ENCODE measurements at regions not wholly inside any gene's neighbourhood (a gene's known extent, or its start where the extent isn't known, plus 50 kb on each side); places are given as distances from the start of the nearest gene placed in this dataset.
A peak's percentile ranks its signal among the peaks of the same experiment; 100 is the strongest.

GRCh38 chr1:192418552-192419285, 101.9 kb downstream of the RGS21 start:
- no peak overlapping the region for H3K27ac Mint-ChIP-seq
- no peaks in the 10 kb centered on the region for H3K4me1 Mint-ChIP-seq
- Histone ChIP-seq H3K27ac (no peak overlapping the region), H3K27me3 (no peaks in the 10 kb centered on the region), H4K20me1 (ENCODE audit: low read depth) (no peaks in the 10 kb centered on the region), H3F3A (ENCODE audit: low read depth) (no peaks in the 10 kb centered on the region), H3K36me3 (no peaks in the 10 kb centered on the region), H3K4me1 (no peaks in the 10 kb centered on the region), H3K4me3 (no peak overlapping the region), H3K79me2 (ENCODE audit: low read depth) (no peaks in the 10 kb centered on the region), H3K4me2 (no peak overlapping the region), H3K9me3 (ENCODE audit: low read depth) (no peaks in the 10 kb centered on the region), H2AFZ (replicated peaks) (peak overlapping the region; percentile 26), H3K9ac (no peak overlapping the region)
- no peak for TF ChIP-seq EZH2 (IDR thresholded peaks at IDR 0.05)
- TF ChIP-seq EZH2phosphoT487 (IDR thresholded peaks at IDR 0.05), result no peak
- TF ChIP-seq CTCF (IDR thresholded peaks at IDR 0.05), result no peak
- DNase-seq (ENCODE audit: low spot score), result no peak
- H3K4me3 Mint-ChIP-seq, result no peak overlapping the region
- no peaks in the 10 kb centered on the region for H3K9me3 Mint-ChIP-seq
- H3K36me3 Mint-ChIP-seq, result no peaks in the 10 kb centered on the region
- H3K27me3 Mint-ChIP-seq (ENCODE audit: insufficient read depth, low read depth), result no peaks in the 10 kb centered on the region

GRCh38 chr1:192430644-192431043, 113.9 kb downstream of the RGS21 start:
- Mint-ChIP-seq H3K4me3 (no peak overlapping the region), H3K27ac (no peak overlapping the region), H3K9me3 (peaks cover 37% of the 10 kb centered on the region), H3K27me3 (ENCODE audit: insufficient read depth, low read depth) (no peaks in the 10 kb centered on the region), H3K4me1 (peaks cover 4% of the 10 kb centered on the region), H3K36me3 (peaks cover 2% of the 10 kb centered on the region)
- Histone ChIP-seq H3K27ac (no peak overlapping the region), H3K36me3 (peaks cover 4% of the 10 kb centered on the region), H2AFZ (replicated peaks) (no peak overlapping the region), H3K4me1 (no peaks in the 10 kb centered on the region), H3K79me2 (ENCODE audit: low read depth) (no peaks in the 10 kb centered on the region), H3K4me3 (no peak overlapping the region), H3K9ac (no peak overlapping the region), H4K20me1 (ENCODE audit: low read depth) (no peaks in the 10 kb centered on the region), H3K4me2 (no peak overlapping the region), H3K9me3 (ENCODE audit: low read depth) (peaks cover 5% of the 10 kb centered on the region), H3F3A (ENCODE audit: low read depth) (no peaks in the 10 kb centered on the region), H3K27me3 (no peaks in the 10 kb centered on the region)
- TF ChIP-seq CTCF (IDR thresholded peaks at IDR 0.05), result no peak
- DNase-seq (ENCODE audit: low spot score), result no peak

- no peaks in the 10 kb centered on the region for H3F3A ChIP-seq (ENCODE audit: low read depth)
- no peak overlapping the region for H3K4me2 ChIP-seq
- Mint-ChIP-seq H3K27me3 (ENCODE audit: insufficient read depth, low read depth) (peaks cover 2% of the 10 kb centered on the region), H3K36me3 (peaks cover 2% of the 10 kb centered on the region), H3K4me3 (peak overlapping the region; percentile 24), H3K27ac (peak overlapping the region; percentile 46), H3K4me1 (peaks cover 18% of the 10 kb centered on the region), H3K9me3 (peaks cover 20% of the 10 kb centered on the region)
- TF ChIP-seq EZH2phosphoT487 (IDR thresholded peaks at IDR 0.05) (no peak), CTCF (IDR thresholded peaks at IDR 0.05) (no peak), EZH2 (IDR thresholded peaks at IDR 0.05) (no peak)
- no peaks in the 10 kb centered on the region for H3K27me3 ChIP-seq
- peaks cover 4% of the 10 kb centered on the region for H3K36me3 ChIP-seq
- H3K4me1 ChIP-seq, result no peaks in the 10 kb centered on the region
- no peak overlapping the region for H3K4me3 ChIP-seq
- no peak for DNase-seq (ENCODE audit: low spot score)
- H3K9ac ChIP-seq, result no peak overlapping the region
- H3K27ac ChIP-seq, result no peak overlapping the region
- H4K20me1 ChIP-seq (ENCODE audit: low read depth), result no peaks in the 10 kb centered on the region
- peaks cover 5% of the 10 kb centered on the region for H3K9me3 ChIP-seq (ENCODE audit: low read depth)
- no peaks in the 10 kb centered on the region for H3K79me2 ChIP-seq (ENCODE audit: low read depth)
- H2AFZ ChIP-seq (replicated peaks), result no peak overlapping the region
Measured at GRCh38 chr1:192435704-192436103, 118.9 kb downstream of the RGS21 start.
